ENCODE measurements at regions not wholly inside any gene's neighbourhood (a gene's known extent, or its start where the extent isn't known, plus 50 kb on each side); places are given as distances from the start of the nearest gene placed in this dataset.

DNA sequence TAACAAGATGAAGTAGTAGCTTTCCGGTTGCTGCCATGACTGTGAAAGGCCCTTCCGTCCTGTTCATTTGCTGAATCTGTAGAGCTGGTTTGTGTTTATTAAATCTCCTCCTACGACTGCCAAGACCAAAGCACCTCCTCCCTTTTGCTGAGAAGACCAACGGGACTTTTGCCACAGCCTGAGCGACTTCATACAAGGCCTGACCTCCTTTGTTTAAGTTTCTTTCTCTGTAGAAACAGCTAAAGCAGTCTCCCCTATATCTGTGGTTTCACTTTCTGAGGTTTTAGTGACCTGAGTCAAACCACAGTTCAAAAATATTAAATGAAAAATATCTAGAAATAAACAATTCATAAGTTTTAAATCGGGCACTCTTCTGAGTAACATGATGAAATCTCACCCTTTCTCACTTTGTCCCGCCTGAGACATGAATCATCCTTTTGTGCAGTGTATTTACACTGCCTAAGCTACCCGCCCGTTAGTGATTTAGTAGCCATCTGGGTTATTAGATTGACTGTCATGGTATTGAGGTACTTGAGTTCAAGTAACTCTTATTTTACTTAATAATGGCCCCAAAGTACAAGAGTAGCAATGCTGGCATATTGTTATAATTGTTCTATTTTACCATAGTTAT lies 119.1 kb upstream of the LRRC4C start:
- no peak for DNase-seq
- WGBS, 2 donors = 53 to 62% methylated on average over 9 of the region's 9 CpGs
- H3K9me3 ChIP-seq = no peaks in the 10 kb centered on the region
- H3K36me3 ChIP-seq = no peaks in the 10 kb centered on the region
- no peak for FAIRE-seq
- no peaks in the 10 kb centered on the region for H3K27me3 ChIP-seq
- TF ChIP-seq, protein P1, sequence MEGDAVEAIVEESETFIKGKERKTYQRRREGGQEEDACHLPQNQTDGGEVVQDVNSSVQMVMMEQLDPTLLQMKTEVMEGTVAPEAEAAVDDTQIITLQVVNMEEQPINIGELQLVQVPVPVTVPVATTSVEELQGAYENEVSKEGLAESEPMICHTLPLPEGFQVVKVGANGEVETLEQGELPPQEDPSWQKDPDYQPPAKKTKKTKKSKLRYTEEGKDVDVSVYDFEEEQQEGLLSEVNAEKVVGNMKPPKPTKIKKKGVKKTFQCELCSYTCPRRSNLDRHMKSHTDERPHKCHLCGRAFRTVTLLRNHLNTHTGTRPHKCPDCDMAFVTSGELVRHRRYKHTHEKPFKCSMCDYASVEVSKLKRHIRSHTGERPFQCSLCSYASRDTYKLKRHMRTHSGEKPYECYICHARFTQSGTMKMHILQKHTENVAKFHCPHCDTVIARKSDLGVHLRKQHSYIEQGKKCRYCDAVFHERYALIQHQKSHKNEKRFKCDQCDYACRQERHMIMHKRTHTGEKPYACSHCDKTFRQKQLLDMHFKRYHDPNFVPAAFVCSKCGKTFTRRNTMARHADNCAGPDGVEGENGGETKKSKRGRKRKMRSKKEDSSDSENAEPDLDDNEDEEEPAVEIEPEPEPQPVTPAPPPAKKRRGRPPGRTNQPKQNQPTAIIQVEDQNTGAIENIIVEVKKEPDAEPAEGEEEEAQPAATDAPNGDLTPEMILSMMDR (IDR thresholded peaks at IDR 0.05) = no peak
- H3K27ac ChIP-seq = no peak overlapping the region
- no peak overlapping the region for H3K4me3 ChIP-seq
- ATAC-seq = no peak
- no peaks in the 10 kb centered on the region for H3K4me1 ChIP-seq
- intact Hi-C loops (cut with DNase I) = no loop called here

DNA sequence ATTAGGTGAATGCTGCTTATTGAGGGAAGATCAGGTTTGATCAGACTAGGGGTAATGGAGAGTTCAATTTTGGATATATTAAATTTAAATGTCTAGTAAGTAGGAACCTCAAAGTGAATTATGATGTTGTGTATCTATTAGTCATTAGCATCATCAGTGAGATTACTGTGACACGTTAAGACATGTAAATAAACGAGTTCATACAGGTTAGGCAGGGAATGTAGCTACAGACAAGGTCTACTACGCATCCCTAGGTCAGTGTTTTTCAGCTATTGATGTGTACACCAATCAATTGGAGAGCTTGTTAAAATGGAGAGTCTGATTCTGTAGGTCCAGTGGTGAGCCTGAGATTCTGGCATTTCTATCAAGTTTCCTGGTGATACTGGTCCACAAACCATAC lies 120.1 kb upstream of the LRRC4C start:
- TF ChIP-seq, protein P1 (IDR thresholded peaks at IDR 0.05) = no peak
- Histone ChIP-seq H3K27ac (no peak overlapping the region), H3K4me3 (no peak overlapping the region), H3K27me3 (no peaks in the 10 kb centered on the region), H3K9me3 (no peaks in the 10 kb centered on the region), H3K36me3 (no peaks in the 10 kb centered on the region), H3K4me1 (no peaks in the 10 kb centered on the region)
- intact Hi-C loops (cut with DNase I) = no loop called here
- ATAC-seq (no peak), FAIRE-seq (no peak), DNase-seq (no peak)
- WGBS, 2 donors = 38 to 60% methylated on average over 3 of the region's 3 CpGs

DNA sequence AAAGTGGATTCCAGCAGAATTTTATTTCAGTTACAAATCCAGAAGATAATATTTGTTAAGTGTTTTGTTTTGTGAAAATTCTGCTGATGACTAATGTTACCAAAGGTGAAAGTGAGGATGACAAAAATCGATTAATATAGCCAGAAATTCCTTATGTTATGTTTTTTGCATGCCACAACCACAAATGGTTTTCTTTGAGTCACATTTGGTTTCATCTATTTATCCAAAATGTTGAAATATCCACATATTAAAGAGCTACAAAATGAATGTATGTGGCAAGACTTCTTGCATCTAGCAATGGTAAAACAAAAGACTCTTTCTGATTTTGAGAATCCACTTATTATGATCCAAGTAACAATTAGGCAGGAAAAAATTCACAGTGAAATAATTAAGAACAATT lies 150.1 kb upstream of the LRRC4C start:
- TF ChIP-seq, protein P1 (IDR thresholded peaks at IDR 0.05) = no peak
- no peak for ATAC-seq
- Histone ChIP-seq H3K36me3 (no peaks in the 10 kb centered on the region), H3K9me3 (no peaks in the 10 kb centered on the region), H3K27ac (no peak overlapping the region), H3K27me3 (no peaks in the 10 kb centered on the region), H3K4me1 (no peaks in the 10 kb centered on the region), H3K4me3 (no peak overlapping the region)
- no peak for FAIRE-seq
- WGBS, 2 donors = 16 to 19% methylated on average over 1 of the region's 1 CpG
- intact Hi-C loops (cut with DNase I) = no loop called here
- DNase-seq = no peak

DNA sequence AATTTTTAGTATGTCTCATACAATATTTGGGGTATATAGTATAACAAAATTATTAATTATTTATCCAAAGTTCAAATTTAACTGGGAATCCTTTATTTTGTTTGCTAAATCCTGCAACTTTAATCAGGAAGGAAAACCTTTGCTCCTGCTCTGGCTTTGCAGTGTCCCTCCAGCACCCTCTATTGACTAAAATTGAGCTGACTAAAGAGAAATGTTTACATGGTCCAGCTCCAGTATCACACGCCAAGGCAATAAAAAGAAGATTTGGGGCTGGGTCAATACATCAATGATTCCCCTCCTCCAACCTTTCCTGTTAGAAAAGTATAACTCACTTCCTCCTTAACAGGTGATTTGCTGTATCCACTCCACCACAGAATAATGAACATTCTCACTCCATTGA lies 153.0 kb upstream of the LRRC4C start:
- WGBS, 2 donors = 3 to 10% methylated on average over 1 of the region's 1 CpG
- no peak for DNase-seq
- Histone ChIP-seq H3K4me1 (no peaks in the 10 kb centered on the region), H3K36me3 (no peaks in the 10 kb centered on the region), H3K4me3 (no peak overlapping the region), H3K27ac (no peak overlapping the region), H3K9me3 (no peaks in the 10 kb centered on the region), H3K27me3 (no peaks in the 10 kb centered on the region)
- intact Hi-C loops (cut with DNase I) = no loop called here
- ATAC-seq = no peak
- TF ChIP-seq, protein P1 (IDR thresholded peaks at IDR 0.05) = no peak
- FAIRE-seq = no peak

DNA sequence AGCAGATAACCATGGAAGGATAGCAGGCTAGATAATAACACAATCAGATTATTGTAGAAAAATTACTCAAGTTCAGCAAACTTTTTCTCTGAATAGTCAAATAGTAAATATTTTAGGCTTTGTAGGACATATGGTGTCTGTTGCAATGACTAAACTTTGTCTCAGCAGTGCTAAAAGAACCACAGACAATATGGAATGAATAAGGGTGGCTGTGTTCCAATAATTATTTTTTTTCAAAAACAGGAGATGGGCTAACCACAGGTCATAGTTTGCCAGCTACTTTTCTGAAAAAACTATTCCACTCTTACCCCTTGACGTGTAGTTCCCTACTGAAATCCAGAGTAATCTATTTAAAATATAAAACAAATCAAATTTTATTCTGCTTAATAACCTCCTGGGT lies 153.9 kb upstream of the LRRC4C start:
- no peak for DNase-seq
- H3K36me3 ChIP-seq = no peaks in the 10 kb centered on the region
- no peak for FAIRE-seq
- no peak overlapping the region for H3K4me3 ChIP-seq
- TF ChIP-seq, protein P1 (IDR thresholded peaks at IDR 0.05) = no peak
- intact Hi-C loops (cut with DNase I) = no loop called here
- 22 to 29% methylated on average over 1 of the region's 1 CpG for WGBS, 2 donors
- no peak overlapping the region for H3K27ac ChIP-seq
- no peaks in the 10 kb centered on the region for H3K9me3 ChIP-seq
- ATAC-seq = no peak
- H3K27me3 ChIP-seq = no peaks in the 10 kb centered on the region
- no peaks in the 10 kb centered on the region for H3K4me1 ChIP-seq
